ENCODE measurements at regions not wholly inside any gene's neighbourhood (a gene's known extent, or its start where the extent isn't known, plus 50 kb on each side); places are given as distances from the start of the nearest gene placed in this dataset.
A peak's percentile ranks its signal among the peaks of the same experiment; 100 is the strongest.

- Mint-ChIP-seq H3K36me3 (ENCODE audit: insufficient read depth, unreplicated experiment) (no peaks in the 10 kb centered on the region), H3K4me1 (ENCODE audit: insufficient read depth, unreplicated experiment) (peaks cover 13% of the 10 kb centered on the region), H3K27me3 (ENCODE audit: insufficient read depth, unreplicated experiment) (no peaks in the 10 kb centered on the region), H3K27ac (ENCODE audit: low read depth, unreplicated experiment) (no peak overlapping the region), H3K9me3 (ENCODE audit: unreplicated experiment) (no peaks in the 10 kb centered on the region), H3K4me3 (ENCODE audit: unreplicated experiment) (no peak overlapping the region)
- no peak for DNase-seq (ENCODE audit: unreplicated experiment)
- ChIA-PET CTCF (interaction anchor here (0.6 to 0.7 kb wide), 2 partner anchors 41 to 44 kb away, joined by 3 read pairs; no protein-coding TSS in a partner anchor), POLR2A (no interaction called here)
- BruUV-seq (replicated peaks) = no TSS peak
- TF ChIP-seq CTCF (IDR thresholded peaks at IDR 0.05; ENCODE audit: unreplicated experiment) = no peak
- intact Hi-C loops (cut with micrococcal nuclease) = no loop called here
These were observed 190.3 kb downstream of the KCNRG start for GRCh38 chr13:50205581-50205980.

GRCh38 chr13:50208826-50209335, 193.6 kb downstream of the KCNRG start:
- Mint-ChIP-seq H3K27ac (ENCODE audit: low read depth, unreplicated experiment) (peak overlapping the region; percentile 91), H3K4me1 (ENCODE audit: insufficient read depth, unreplicated experiment) (peaks cover 16% of the 10 kb centered on the region)

GRCh38 chr13:50209631-50210030, 194.4 kb downstream of the KCNRG start:
- intact Hi-C loops (cut with micrococcal nuclease) = no loop called here
- Mint-ChIP-seq H3K9me3 (ENCODE audit: unreplicated experiment) (peaks cover 15% of the 10 kb centered on the region), H3K27ac (ENCODE audit: low read depth, unreplicated experiment) (no peak overlapping the region), H3K4me3 (ENCODE audit: unreplicated experiment) (no peak overlapping the region), H3K36me3 (ENCODE audit: insufficient read depth, unreplicated experiment) (no peaks in the 10 kb centered on the region), H3K4me1 (ENCODE audit: insufficient read depth, unreplicated experiment) (peaks cover 20% of the 10 kb centered on the region), H3K27me3 (ENCODE audit: insufficient read depth, unreplicated experiment) (no peaks in the 10 kb centered on the region)
- ChIA-PET CTCF (no interaction called here), POLR2A (interaction anchor here (0.6 to 6.6 kb wide), 7 partner anchors 14 to 750 kb away, joined by 3 to 54 read pairs (median 4); no protein-coding TSS in a partner anchor)
- no peak for DNase-seq (ENCODE audit: unreplicated experiment)
- no TSS peak for BruUV-seq (replicated peaks)
- no peak for TF ChIP-seq CTCF (IDR thresholded peaks at IDR 0.05; ENCODE audit: unreplicated experiment)

More at GRCh38 chr13:50208826-50209335, 193.6 kb downstream of the KCNRG start:
- Mint-ChIP-seq H3K27me3 (ENCODE audit: insufficient read depth, unreplicated experiment) (no peaks in the 10 kb centered on the region), H3K4me3 (ENCODE audit: unreplicated experiment) (peak overlapping the region; percentile 70), H3K36me3 (ENCODE audit: insufficient read depth, unreplicated experiment) (no peaks in the 10 kb centered on the region), H3K9me3 (ENCODE audit: unreplicated experiment) (peaks cover 8% of the 10 kb centered on the region)
- CTCF ChIA-PET = interaction anchor here (0.7 to 1.1 kb wide), 3 partner anchors 204 to 592 kb away, joined by 3 to 5 read pairs (median 4); no protein-coding TSS in a partner anchor
- BruUV-seq (replicated peaks) = no TSS peak
- intact Hi-C loops (cut with micrococcal nuclease) = no loop called here
- TF ChIP-seq CTCF (IDR thresholded peaks at IDR 0.05; ENCODE audit: unreplicated experiment) = no peak
- peak; percentile 57 for DNase-seq (ENCODE audit: unreplicated experiment)
- POLR2A ChIA-PET = interaction anchor here (0.6 to 6.6 kb wide), 10 partner anchors 9 to 320 kb away, joined by 3 to 54 read pairs (median 6); no protein-coding TSS in a partner anchor

DNA sequence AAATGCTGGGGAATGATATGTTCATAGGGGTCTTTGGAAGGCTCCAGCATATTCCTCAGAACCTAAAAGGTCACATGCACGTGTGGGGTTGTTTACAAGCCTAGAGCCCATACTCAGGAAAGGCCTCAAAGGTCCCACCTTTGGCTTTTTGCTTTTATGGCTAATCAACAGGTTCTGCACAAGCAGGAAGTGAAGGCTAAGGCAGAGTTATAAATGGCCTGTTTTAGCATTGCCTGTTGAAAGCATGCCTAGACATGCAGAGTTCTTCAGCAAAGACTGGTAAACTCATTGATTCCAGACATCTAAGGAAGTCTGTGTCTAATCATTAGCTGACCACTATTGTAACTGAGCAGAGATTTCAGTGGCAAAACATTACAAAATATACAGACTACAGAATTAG, 198.3 kb downstream of the KCNRG start:
- POLR2A ChIA-PET = interaction anchor here (0.9 kb wide), 1 partner anchor 9 kb away, joined by 4 read pairs; no protein-coding TSS in a partner anchor
- Mint-ChIP-seq H3K4me1 (ENCODE audit: insufficient read depth, unreplicated experiment) (peaks cover 18% of the 10 kb centered on the region), H3K9me3 (ENCODE audit: unreplicated experiment) (peaks cover 15% of the 10 kb centered on the region), H3K36me3 (ENCODE audit: insufficient read depth, unreplicated experiment) (no peaks in the 10 kb centered on the region), H3K4me3 (ENCODE audit: unreplicated experiment) (no peak overlapping the region), H3K27me3 (ENCODE audit: insufficient read depth, unreplicated experiment) (no peaks in the 10 kb centered on the region), H3K27ac (ENCODE audit: low read depth, unreplicated experiment) (no peak overlapping the region)
- intact Hi-C loops (cut with micrococcal nuclease) = no loop called here
- DNase-seq (ENCODE audit: unreplicated experiment) = no peak
- CTCF ChIA-PET = interaction anchor here (0.6 to 0.7 kb wide), 2 partner anchors 27 to 457 kb away, joined by 3 read pairs; no protein-coding TSS in a partner anchor
- BruUV-seq (replicated peaks) = no TSS peak
- TF ChIP-seq CTCF (IDR thresholded peaks at IDR 0.05; ENCODE audit: unreplicated experiment) = no peak
